GM21423 (cell line): ENCODE measurements at regions not wholly inside any gene's neighbourhood (a gene's known extent, or its start where the extent isn't known, plus 50 kb on each side); places are given as distances from the start of the nearest gene placed in this dataset.
"Not testable (repeated sequence)": the region's sequence is repeated elsewhere in the genome, so short reads cannot be mapped to it uniquely, and the experiment has no call there.

ENCODE experiments used
- ATAC-seq: cut with Tn5 transposase; IDR thresholded peaks from one replicate; pipeline ENCODE4 v1.9.1; 2021; ENCODE audit warnings: mild to moderate bottlenecking, moderate library complexity; ENCODE audit not compliant: unreplicated experiment

DNA sequence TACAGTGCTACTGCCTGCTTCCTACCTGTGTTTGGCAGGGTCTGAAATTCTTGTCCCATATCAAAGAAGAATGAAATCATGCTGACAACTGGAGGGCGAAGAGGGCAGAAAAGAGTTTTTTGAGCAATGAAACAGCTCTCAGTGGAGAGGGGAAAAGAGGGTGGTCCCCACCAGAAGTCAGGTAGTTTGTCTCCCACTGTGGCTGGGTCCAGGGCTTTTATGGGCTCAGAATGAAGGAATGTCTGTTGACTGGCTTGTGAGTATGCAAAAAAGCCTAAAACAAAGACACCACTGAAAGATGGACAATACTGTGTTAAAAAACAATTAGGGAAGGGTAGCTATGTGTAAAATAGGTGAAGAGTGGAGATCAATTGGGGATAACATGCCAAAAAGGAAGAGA lies 115.0 kb downstream of the ADAM29 start:
- no peak for ATAC-seq

DNA sequence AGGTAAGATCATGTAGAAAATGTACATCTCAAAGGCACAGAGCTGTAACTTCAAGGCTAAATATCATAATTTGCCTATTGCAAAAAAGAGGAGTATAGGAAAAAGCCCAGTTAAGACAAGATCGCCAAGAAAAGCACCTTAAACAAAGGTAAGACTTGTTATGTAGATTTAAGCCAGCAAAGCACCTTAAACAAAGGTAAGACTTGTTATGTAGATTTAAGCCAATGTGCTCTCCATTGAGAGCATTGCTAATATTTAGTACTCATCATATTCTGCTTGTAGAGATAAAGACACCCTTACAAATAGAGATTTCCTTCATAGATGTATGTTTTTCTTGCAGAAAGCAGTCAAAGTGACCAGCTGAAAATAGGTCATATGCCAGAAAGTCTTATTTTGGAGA lies 115.8 kb downstream of the ADAM29 start:
- no peak for ATAC-seq

DNA sequence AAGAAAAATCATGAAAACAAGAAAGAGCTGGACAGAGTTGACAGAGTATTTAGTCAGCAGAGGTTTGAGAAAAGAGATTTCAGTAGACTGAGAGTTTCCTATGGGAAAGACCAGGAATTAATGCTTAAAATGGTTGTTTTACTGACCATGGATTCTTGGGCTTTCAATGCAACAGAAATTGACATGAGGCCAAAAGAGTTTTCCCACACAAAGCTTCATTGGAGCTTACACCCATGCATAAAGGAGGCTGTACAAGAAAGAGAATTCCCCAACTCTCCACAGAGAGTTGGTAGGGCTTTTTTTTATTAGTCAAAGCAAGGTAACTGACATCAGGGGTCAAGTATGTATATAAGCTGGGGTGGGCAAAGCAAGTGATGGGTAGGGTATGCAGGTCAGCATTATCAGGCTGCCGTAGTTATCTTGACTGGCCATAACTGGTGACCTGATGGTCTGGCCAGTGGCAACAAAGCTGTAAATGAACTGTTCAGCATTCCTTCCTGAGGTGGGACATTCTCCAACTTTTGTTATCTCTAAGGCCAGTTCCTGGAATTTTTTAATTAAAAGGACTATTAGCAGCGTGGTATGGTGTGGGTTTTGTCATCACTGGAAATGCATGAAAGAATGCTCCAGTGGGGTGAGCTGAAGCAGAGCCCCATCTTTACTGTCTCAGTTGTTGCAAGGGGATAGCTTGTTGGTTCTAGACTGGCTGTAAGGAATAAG lies 117.0 kb downstream of the ADAM29 start:
- ATAC-seq, result no peak

- ATAC-seq, result no peak
Observed at GRCh38 chr4:175035905-175036304, 117.7 kb downstream of the ADAM29 start.

DNA sequence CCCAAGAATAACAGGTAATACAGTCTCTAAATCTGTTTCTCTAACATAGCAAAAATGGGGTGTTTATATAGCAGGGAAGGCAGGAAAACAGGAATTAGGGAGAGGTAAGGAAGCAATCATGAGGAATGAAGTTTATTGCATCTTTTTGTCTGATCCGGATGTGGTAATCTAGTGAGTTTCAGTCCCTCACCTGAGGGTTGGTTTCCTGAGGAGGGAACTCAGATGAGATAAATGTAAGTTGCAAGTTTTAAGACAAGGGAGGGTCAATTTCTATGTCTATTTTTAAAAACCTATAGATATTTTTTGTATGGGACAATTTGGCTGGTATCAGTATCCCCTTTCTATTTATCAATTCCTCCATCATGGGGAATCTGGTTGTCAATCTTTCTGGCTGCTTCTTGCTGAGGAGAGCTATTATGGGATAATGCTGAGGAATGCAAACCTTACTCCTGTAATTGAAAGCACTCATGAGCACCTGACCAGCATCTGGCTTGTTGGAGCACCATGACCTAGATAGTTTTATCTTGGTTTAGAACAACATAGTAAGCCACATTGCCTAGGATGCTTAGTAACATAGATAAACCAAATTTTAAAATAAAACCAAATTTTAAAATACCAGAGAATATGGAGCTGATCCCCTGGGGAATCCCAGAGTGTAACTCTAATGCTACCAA lies 130.1 kb downstream of the ADAM29 start:
- no peak for ATAC-seq

DNA sequence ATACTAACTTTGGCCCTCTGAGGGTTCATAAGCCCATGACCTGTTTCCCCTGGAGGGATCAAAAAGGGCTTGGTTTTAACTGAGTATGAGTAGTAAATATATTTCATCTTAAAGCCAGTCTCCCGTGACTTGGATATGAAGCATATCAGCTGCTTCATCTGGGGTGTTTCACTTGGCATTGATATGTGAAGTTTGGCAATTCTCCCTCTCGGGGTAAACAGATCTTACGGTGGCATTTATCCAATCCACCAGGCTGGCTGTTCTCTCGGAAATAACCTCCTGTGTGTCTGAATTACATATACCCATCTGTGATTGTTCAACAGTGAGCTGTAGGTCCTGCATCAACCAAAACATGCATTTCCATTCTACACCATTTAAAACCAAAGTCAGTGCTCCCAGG lies 130.7 kb downstream of the ADAM29 start:
- ATAC-seq, result no peak

DNA sequence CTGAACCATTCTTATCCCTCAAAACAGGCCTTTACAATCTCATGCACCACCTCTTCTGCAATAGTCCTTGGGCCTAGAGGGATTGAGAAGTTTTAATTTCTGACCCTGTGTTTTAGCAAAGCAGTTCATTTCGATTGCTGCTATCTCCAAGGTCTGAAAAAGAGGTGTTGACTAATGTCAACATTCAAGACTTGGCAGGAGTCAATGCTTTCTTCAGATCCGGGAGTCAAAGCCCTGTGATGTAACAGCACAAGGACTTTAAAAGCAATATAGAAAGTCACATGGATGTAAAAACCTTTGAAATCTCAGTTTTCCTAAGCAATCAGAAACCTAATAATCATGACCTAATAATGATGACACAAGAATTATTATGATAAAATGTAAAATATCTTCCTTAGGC lies 133.8 kb downstream of the ADAM29 start:
- ATAC-seq, result no peak

- ATAC-seq, result no peak
Observed at GRCh38 chr4:175054980-175055379, 136.8 kb downstream of the ADAM29 start.

GRCh38 chr4:175062183-175062592 lies 144.0 kb downstream of the ADAM29 start:
- ATAC-seq, result no peak

- no peak for ATAC-seq
Observed at GRCh38 chr4:175065228-175065627, 147.1 kb downstream of the ADAM29 start.

- no peak for ATAC-seq
Observed at GRCh38 chr4:175066923-175067627, 148.9 kb downstream of the ADAM29 start.

GRCh38 chr4:175068266-175068665 lies 150.1 kb downstream of the ADAM29 start:
- no peak for ATAC-seq

DNA sequence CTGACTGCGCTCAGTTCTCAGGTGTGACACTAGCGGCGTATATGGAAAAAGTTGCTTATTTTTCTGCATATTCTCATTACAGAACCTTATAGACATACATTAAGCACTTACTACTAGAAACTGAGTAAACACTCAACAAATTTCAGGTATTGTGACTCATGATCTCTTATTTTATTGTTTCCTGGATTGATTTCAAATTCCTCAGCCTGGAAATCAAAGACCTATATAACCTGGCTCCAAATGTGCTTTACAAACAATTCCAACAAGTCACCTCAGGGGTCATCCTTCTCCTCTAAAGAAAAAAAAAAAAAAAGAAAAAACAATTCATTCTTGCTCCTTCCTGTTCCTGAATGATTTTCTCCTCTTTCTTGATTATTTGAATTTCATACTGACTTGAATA lies 152.3 kb downstream of the ADAM29 start:
- ATAC-seq, result no peak

DNA sequence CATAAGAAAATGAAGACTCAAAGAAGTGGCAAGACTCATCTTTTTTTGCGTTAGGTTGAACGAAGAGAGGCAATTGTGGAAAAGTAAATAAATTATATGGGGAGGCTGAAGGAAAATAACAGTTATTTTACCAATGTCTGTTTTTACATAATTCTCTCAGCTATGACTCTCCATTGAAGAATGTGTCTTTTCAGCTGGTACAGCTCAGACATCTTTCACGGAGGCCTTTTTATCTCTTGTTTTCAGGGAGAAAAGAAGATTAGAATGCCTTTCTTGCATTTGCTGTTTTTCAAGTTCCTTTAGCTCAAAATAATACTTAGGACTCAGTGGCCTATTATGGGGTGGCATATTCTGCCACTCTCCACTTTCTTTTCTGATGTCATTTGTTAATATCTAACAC lies 153.0 kb downstream of the ADAM29 start:
- ATAC-seq, result no peak

GRCh38 chr4:175087145-175087544 lies 169.0 kb downstream of the ADAM29 start:
- ATAC-seq, result no peak

DNA sequence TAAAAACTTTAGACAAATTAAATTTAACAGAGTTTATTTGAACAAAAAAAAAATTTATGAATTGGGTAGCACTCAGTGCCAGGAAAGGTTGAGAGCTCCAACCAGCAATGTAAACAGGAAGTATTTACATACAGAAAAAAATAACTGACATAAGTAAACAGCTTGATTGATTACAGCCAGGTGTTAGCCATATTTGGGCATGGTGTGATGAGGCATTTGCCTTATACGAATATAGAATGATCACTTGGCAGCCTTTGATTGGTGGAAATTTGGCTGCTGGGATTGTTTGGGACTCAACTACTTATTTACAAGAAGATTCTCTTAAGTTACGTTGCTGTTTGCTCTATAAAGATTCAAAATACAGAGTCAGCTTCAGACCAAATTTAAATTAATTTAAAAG lies 172.0 kb downstream of the ADAM29 start:
- no peak for ATAC-seq

DNA sequence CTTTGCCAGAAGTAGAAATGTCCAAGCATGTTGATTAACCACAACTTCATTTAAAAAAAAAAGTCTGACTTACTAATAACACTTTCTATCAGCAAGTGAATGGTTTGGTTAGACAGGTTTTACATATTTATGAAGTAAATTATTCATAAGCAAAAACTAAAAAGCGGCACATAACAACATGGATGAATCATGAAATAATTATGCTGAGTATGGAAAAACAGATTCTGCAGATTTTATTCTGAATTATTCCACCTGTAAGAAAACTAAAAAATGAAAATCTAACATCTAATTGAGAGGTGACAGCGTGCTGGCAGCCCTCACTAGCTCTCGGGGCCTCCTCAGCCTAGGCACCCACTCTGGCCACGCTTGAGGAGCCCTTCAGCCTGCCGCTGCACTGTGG lies 173.5 kb downstream of the ADAM29 start:
- ATAC-seq, result no peak

DNA sequence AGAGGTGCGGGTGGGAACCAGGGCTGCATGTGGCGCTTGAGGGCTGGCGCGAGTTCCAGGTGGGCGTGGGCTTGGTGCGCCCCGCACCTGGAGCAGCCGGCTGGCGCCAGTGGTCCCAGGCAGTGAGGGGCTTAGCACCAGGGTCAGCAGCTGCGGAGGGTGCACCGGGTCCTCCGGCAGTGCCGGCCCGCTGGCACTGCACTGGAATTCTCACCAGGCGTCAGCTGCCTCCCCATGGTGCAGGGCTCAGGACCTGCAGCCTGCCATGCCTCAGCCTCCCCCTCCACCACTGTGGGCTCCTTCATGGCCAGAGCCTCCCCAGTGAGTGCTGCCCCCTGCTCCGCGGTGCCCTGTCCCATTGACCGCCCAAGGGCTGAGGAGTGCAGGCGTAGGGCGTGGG lies 174.0 kb downstream of the ADAM29 start:
- ATAC-seq, result no peak

DNA sequence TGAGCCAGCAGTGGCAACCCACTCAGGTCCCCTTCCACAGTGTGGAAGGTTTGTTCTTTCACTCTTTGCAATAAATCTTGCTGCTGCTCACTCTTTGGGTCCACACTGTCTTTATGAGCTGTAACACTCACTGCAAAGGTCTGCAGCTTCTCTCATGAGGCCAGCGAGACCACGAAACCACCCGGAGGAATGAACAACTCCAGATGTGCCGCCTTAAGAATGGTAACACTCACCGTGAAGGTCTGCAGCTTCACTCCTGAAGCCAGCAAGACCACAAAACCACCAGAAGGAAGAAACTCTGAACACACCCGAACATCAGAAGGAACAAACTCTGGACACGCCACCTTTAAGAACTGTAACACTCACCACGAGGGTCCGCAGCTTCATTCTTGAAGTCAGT lies 174.9 kb downstream of the ADAM29 start:
- ATAC-seq, result not testable (repeated sequence)

DNA sequence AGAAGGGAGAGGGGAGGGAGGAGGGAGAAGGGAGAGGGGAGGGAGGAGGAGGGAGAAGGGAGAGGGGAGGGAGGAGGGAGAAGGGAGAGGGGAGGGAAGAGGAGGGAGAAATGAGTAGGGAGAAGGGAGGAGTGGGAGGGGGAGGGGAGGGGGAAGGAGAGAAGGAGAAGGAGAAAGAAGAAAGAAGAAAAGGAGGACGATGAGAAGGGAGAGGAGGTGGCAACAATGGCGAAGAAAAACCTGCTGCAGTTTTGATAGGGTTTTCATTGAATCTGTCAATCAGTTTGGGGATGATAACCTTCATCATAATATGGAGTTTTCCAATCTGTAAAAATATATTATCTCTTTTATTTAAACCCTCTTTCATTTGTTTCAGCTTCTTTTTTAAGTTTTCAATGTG lies 185.2 kb downstream of the ADAM29 start:
- ATAC-seq, result no peak

GRCh38 chr4:175106301-175106700 lies 188.1 kb downstream of the ADAM29 start:
- no peak for ATAC-seq

DNA sequence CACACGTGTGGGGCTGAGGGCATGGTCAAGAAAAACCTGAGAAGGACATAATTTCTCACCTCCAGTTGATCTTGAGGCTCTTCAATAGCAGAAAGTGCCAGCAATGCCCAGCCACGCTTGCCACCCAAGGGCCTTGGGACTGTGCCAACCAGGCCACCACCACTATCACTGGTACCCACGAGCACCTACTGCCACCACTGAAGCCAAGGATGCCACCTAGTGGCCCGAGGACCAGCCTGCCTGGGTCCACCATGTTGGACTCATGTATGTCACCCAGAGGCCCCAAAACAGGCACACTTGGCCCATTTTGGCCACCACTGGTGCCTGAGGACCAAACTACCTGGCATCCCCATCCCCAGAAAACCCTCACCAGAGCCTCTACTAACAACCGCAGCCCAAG lies 191.8 kb downstream of the ADAM29 start:
- ATAC-seq, result no peak
